ENCODE measurements at regions not wholly inside any gene's neighbourhood (a gene's known extent, or its start where the extent isn't known, plus 50 kb on each side); places are given as distances from the start of the nearest gene placed in this dataset.

DNA sequence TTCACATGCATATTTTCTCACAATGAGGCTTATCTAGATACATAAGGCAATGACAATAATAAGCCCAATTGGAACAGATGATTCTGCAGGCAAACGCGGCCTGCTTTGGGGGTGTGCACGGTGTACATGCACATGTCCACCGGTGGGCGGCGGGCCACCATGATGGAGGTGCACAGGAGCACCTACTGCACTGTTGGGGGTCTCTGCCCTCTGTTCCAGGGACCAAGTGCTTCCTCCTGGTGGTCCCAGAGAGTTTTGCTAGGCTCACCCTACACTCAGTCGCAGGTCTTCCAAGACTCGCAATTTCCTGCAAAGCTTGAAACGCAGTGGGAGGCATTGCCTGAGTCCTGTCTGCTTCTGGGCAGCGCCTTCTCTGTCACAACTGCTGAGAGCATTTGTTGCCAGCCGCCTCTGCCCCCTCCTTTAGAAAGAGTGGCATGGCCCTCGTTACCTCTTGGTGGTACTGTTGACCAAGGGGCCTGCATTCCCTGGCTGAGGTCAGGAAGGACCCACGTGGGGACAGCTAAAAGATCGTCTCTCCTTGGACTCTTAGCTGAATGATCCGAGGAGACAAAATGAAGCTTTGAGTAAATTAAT lies 135.3 kb downstream of the ERMARD start:
- Histone ChIP-seq H3K9me3 (peaks cover 0 to 3% (median 0%) of the 10 kb centered on the region in 4 donors), H3K27ac (no peak overlapping the region), H3K4me1 (peaks cover 0 to 11% (median 0%) of the 10 kb centered on the region in 4 donors), H3K36me3 (no peaks in the 10 kb centered on the region), H3K27me3 (no peaks in the 10 kb centered on the region), H3K4me3 (no peak overlapping the region)
- intact Hi-C loops (cut with DNase I), result no loop called here
- DNase-seq, result no peak
- TF ChIP-seq, protein P1, sequence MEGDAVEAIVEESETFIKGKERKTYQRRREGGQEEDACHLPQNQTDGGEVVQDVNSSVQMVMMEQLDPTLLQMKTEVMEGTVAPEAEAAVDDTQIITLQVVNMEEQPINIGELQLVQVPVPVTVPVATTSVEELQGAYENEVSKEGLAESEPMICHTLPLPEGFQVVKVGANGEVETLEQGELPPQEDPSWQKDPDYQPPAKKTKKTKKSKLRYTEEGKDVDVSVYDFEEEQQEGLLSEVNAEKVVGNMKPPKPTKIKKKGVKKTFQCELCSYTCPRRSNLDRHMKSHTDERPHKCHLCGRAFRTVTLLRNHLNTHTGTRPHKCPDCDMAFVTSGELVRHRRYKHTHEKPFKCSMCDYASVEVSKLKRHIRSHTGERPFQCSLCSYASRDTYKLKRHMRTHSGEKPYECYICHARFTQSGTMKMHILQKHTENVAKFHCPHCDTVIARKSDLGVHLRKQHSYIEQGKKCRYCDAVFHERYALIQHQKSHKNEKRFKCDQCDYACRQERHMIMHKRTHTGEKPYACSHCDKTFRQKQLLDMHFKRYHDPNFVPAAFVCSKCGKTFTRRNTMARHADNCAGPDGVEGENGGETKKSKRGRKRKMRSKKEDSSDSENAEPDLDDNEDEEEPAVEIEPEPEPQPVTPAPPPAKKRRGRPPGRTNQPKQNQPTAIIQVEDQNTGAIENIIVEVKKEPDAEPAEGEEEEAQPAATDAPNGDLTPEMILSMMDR (IDR thresholded peaks at IDR 0.05), result no peak
- no peak for TF ChIP-seq POLR2A (IDR thresholded peaks at IDR 0.05)
- TF ChIP-seq POLR2AphosphoS5 (IDR thresholded peaks at IDR 0.05), result no peak
- TF ChIP-seq EP300 (IDR thresholded peaks at IDR 0.05), result no peak
- WGBS, 2 donors, result 83 to 91% methylated on average over 15 of the region's 15 CpGs

GRCh38 chr6:169885831-169886230 lies 134.4 kb downstream of the ERMARD start:
- no peak for DNase-seq
- Histone ChIP-seq H3K4me1 (peaks cover 0 to 11% (median 0%) of the 10 kb centered on the region in 4 donors), H3K27me3 (no peaks in the 10 kb centered on the region), H3K36me3 (no peaks in the 10 kb centered on the region), H3K4me3 (no peak overlapping the region), H3K27ac (no peak overlapping the region), H3K9me3 (peaks cover 0 to 3% (median 0%) of the 10 kb centered on the region in 4 donors)
- no peak for TF ChIP-seq POLR2A (IDR thresholded peaks at IDR 0.05)
- TF ChIP-seq, protein P1 (IDR thresholded peaks at IDR 0.05), result no peak
- no peak for TF ChIP-seq POLR2AphosphoS5 (IDR thresholded peaks at IDR 0.05)
- TF ChIP-seq EP300 (IDR thresholded peaks at IDR 0.05), result no peak
- WGBS, 2 donors, result 83 to 92% methylated on average over 4 of the region's 4 CpGs
- intact Hi-C loops (cut with DNase I), result no loop called here

DNA sequence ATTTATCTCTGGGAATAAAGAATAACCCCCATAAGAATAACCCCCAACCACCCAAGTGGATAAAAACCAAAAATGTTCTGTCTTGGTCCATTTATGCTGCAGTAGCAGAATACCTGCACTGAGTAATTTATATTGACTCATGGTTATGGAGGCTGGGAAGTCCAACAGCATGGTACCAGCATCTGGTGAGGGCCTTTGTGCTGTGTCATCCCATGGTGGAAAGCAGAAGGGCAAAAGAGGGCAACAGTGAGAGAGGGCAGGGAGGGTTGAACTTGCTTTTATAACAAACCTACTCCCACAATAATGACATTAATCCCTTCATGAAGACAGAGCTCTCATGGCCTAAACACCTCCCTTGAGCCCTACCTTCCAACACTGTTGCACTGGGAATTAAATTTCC lies 133.7 kb downstream of the ERMARD start:
- H3K27ac ChIP-seq, result no peak overlapping the region
- intact Hi-C loops (cut with DNase I), result no loop called here
- DNase-seq, result no peak
- peaks cover 0 to 3% (median 0%) of the 10 kb centered on the region in 4 donors for H3K9me3 ChIP-seq
- no peak for TF ChIP-seq POLR2AphosphoS5 (IDR thresholded peaks at IDR 0.05)
- H3K4me1 ChIP-seq, result peaks cover 0 to 8% (median 0%) of the 10 kb centered on the region in 4 donors
- no peaks in the 10 kb centered on the region for H3K36me3 ChIP-seq
- no peak overlapping the region for H3K4me3 ChIP-seq
- no peaks in the 10 kb centered on the region for H3K27me3 ChIP-seq

DNA sequence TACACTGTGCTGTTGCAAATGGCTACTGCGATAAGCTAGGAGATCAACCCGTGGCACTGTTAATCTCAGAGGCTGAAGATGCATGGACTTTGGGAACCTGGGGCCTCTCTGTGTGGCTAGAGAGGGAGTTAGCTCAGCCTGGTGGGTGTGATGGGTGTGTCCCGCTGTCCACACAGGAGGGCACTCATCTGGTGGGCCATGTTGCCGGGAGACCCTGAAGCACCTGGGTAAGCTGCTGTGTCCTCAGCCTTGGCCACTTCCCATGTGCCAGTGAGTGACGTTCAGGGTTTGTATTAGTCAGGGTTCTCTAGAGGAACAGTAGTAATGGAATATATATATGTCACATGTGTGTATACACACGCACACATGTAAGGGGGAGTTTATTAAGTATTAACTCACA lies 132.7 kb downstream of the ERMARD start:
- Histone ChIP-seq H3K4me1 (no peaks in the 10 kb centered on the region), H3K36me3 (no peaks in the 10 kb centered on the region), H3K9me3 (peaks cover 0 to 3% (median 0%) of the 10 kb centered on the region in 4 donors), H3K4me3 (no peak overlapping the region), H3K27me3 (no peaks in the 10 kb centered on the region), H3K27ac (no peak overlapping the region)
- TF ChIP-seq POLR2AphosphoS5 (IDR thresholded peaks at IDR 0.05) (no peak), EP300 (IDR thresholded peaks at IDR 0.05) (no peak), POLR2A (IDR thresholded peaks at IDR 0.05) (no peak)
- TF ChIP-seq, protein P1 (IDR thresholded peaks at IDR 0.05), result no peak
- no peak for DNase-seq
- WGBS, 2 donors, result 80% methylated on average over 6 of the region's 6 CpGs
- intact Hi-C loops (cut with DNase I), result no loop called here

DNA sequence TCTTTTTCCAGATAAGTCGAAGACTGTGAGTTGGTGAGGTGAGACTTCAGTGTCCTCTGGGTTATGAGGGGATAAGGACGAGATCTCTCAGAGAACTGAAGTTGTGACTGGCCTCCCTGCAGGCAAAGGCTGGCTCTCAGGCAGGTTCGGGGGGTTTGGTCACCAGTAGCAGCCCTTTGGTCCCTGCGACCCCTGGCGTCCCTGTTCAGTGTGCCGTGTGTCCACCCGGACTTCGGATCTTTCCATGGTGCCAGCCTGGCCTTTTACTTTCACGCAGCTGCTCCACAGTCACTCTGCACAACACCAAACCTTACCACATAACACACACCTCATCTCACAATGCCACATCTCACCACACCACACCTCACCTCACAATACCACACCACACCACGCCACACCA lies 131.9 kb downstream of the ERMARD start:
- Histone ChIP-seq H3K4me3 (no peak overlapping the region), H3K4me1 (no peaks in the 10 kb centered on the region), H3K27me3 (no peaks in the 10 kb centered on the region), H3K9me3 (peaks cover 0 to 3% (median 0%) of the 10 kb centered on the region in 4 donors), H3K36me3 (no peaks in the 10 kb centered on the region), H3K27ac (no peak overlapping the region)
- intact Hi-C loops (cut with DNase I), result no loop called here
- 79 to 86% methylated on average over 10 of the region's 10 CpGs for WGBS, 2 donors
- no peak for DNase-seq
- TF ChIP-seq POLR2AphosphoS5 (IDR thresholded peaks at IDR 0.05) (no peak), EP300 (IDR thresholded peaks at IDR 0.05) (no peak), POLR2A (IDR thresholded peaks at IDR 0.05) (no peak)
- TF ChIP-seq, protein P1 (IDR thresholded peaks at IDR 0.05), result no peak
